ENCODE measurements at regions not wholly inside any gene's neighbourhood (a gene's known extent, or its start where the extent isn't known, plus 50 kb on each side); places are given as distances from the start of the nearest gene placed in this dataset.

DNA sequence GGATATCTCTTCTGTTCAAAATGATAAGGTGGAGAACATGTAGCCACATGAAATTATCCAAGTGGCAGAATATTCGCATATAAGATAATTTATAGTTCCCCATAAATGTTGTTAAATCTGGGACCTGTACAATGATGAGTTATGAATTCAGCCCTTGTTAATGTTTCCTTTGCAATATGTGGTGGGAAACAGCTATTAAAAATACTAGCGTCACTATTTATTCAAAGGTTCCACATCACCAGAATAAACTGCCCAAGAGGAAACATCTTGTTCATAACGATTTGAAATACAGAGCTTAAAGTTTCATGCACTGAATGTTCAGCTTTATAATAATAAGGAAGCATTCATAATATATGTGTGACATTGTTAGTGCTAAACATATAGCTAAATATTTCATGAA, 223.9 kb upstream of the TCF4 start:
- H4K5ac ChIP-seq (ENCODE audit: insufficient read length, low read depth, low read length), result no peak overlapping the region
- H3K4me3 ChIP-seq (ENCODE audit: extremely low read depth in 1 of 4, insufficient read depth in 2 of 4, low read depth in 3 of 4, low read length in 4 of 4), result no peak overlapping the region
- no peak overlapping the region for H3K9ac ChIP-seq (replicated peaks in 1 of 4; ENCODE audit: extremely low read depth in 1 of 4, low read depth in 3 of 4, low read length in 3 of 4)
- no peak overlapping the region for H3K14ac ChIP-seq (ENCODE audit: insufficient read length)
- POLR2A ChIA-PET (ENCODE audit: partially characterized antibody), result interaction anchor here (0.7 kb wide), 1 partner anchor 70 kb away, joined by 3 read pairs; no protein-coding TSS in a partner anchor
- TF ChIP-seq BACH1 (IDR thresholded peaks at IDR 0.05; ENCODE audit: low read length), result no peak
- no peak for TF ChIP-seq EP300 (IDR thresholded peaks at IDR 0.05; ENCODE audit: borderline replicate concordance in 1 of 2, low read depth in 2 of 2, low read length in 2 of 2)
- no peak for TF ChIP-seq SRF (IDR thresholded peaks at IDR 0.05; ENCODE audit: low read depth, low read length)
- no peak for TF ChIP-seq CHD2 (IDR thresholded peaks at IDR 0.05; ENCODE audit: low read length)
- no peak for TF ChIP-seq FOSL1 (IDR thresholded peaks at IDR 0.05; ENCODE audit: insufficient read depth, low read depth, low read length)
- H3K23ac ChIP-seq (ENCODE audit: insufficient read length), result no peak overlapping the region
- 88% methylated on average over 3 of the region's 3 CpGs; no CpG with 5 or more reads in 1 of the 2 experiments for WGBS, 2 experiments (ENCODE audit: extremely low coverage in 1 of 2, insufficient coverage in 1 of 2, insufficient read length in 1 of 2, insufficient replicate concordance in 2 of 2, low coverage in 1 of 2, low lambda C conversion rate in 2 of 2, missing lambda C conversion rate in 1 of 2)
- H4K91ac ChIP-seq (replicated peaks; ENCODE audit: insufficient read length, low read length), result no peak overlapping the region
- no peaks in the 10 kb centered on the region for H3K27me3 ChIP-seq (replicated peaks in 1 of 4; ENCODE audit: control insufficient read depth in 3 of 4, extremely low read depth in 1 of 4, insufficient read depth in 3 of 4, low read length in 3 of 4)
- CTCF ChIA-PET (ENCODE audit: partially characterized antibody), result interaction anchor here (1.1 kb wide), 1 partner anchor 49 kb away, joined by 3 read pairs; no protein-coding TSS in a partner anchor
- no peaks in the 10 kb centered on the region for H4K20me1 ChIP-seq (replicated peaks in 1 of 2; ENCODE audit: control insufficient read depth in 1 of 2, insufficient read depth in 2 of 2, low read length in 2 of 2)
- H3K27ac ChIP-seq (ENCODE audit: low read depth, low read length), result no peak overlapping the region
- H2AFZ ChIP-seq (ENCODE audit: low read length), result no peak overlapping the region
- no peak overlapping the region for H3K56ac ChIP-seq (replicated peaks; ENCODE audit: insufficient read length, low read depth, low read length)
- H3K9me3 ChIP-seq (ENCODE audit: insufficient read depth in 2 of 2, low read depth in 1 of 2, low read length in 1 of 2), result no peaks in the 10 kb centered on the region
- no peaks in the 10 kb centered on the region for H3K23me2 ChIP-seq (ENCODE audit: low read depth, low read length)
- H2BK5ac ChIP-seq (ENCODE audit: low read depth, low read length), result no peak overlapping the region
- no peak overlapping the region for H3K4ac ChIP-seq (replicated peaks; ENCODE audit: insufficient read length, low read depth, low read length)
- no peak overlapping the region for H3K4me2 ChIP-seq (ENCODE audit: insufficient read depth in 1 of 2, low read depth in 2 of 2, low read length in 2 of 2)
- DNase-seq (ENCODE audit: low read depth in 1 of 2, low spot score in 2 of 2) (no peak), FAIRE-seq (no peak)
- no peak overlapping the region for H2BK12ac ChIP-seq (ENCODE audit: low read depth, low read length)
- no peak overlapping the region for H2BK15ac ChIP-seq (ENCODE audit: low read length)
- H3K4me1 ChIP-seq (replicated peaks in 1 of 4; ENCODE audit: control insufficient read depth in 3 of 4, insufficient read depth in 4 of 4, low read length in 3 of 4), result no peaks in the 10 kb centered on the region
- H3K79me1 ChIP-seq (ENCODE audit: low read depth, low read length), result no peaks in the 10 kb centered on the region
- no peak overlapping the region for H2BK20ac ChIP-seq (ENCODE audit: low read length)
- no peaks in the 10 kb centered on the region for H3K36me3 ChIP-seq (ENCODE audit: control insufficient read depth in 2 of 4, insufficient read depth in 4 of 4, low read length in 3 of 4)
- no peaks in the 10 kb centered on the region for H3K79me2 ChIP-seq (ENCODE audit: control insufficient read depth in 1 of 2, insufficient read depth in 2 of 2, low read length in 2 of 2)
- no peak overlapping the region for H2AK5ac ChIP-seq (ENCODE audit: low read depth, low read length)
- no peak overlapping the region for H2BK120ac ChIP-seq (replicated peaks; ENCODE audit: low read depth, low read length)
- H3K18ac ChIP-seq (ENCODE audit: extremely low read depth, low read length), result no peak overlapping the region
- H4K8ac ChIP-seq (ENCODE audit: extremely low read depth, insufficient read depth, low read length), result no peak overlapping the region

Data from H1 (cell line).